Breast epithelium (tissue), 4 donors: ENCODE measurements at regions not wholly inside any gene's neighbourhood (a gene's known extent, or its start where the extent isn't known, plus 50 kb on each side); places are given as distances from the start of the nearest gene placed in this dataset.

Experiments used
- DNase-seq, 2 donors: peaks; one replicate each; pipeline ENCODE4 v3.0.0-alpha.2; 2019; ENCODE audit warnings: low spot score in 2 of 2
- H3K27ac ChIP-seq, 2 donors: fragments of 200-600 bp; sonication (generic) in 1 of 2; one replicate each; pipeline ENCODE4 v1.5.1; 2016 to 2019; ENCODE audit warnings: mild to moderate bottlenecking in 1 of 2
- H3K27me3 ChIP-seq, 2 donors: fragments of 200-600 bp; sonication (generic) in 1 of 2; one replicate each; pipeline versions ENCODE4 v1.5.1 to v1.6.0; 2017 to 2019; ENCODE audit warnings: control low read depth in 1 of 2, mild to moderate bottlenecking in 1 of 2
- H3K36me3 ChIP-seq: fragments of 200-600 bp; one replicate; pipeline ENCODE4 v1.5.1; 2019
- H3K4me1 ChIP-seq, 2 donors: fragments of 200-600 bp; sonication (generic); one replicate each; pipeline ENCODE4 v1.5.1; 2016 to 2019; ENCODE audit warnings: control low read depth in 1 of 2
- H3K4me3 ChIP-seq, 3 donors: fragments of 200-600 bp; sonication (generic); 1 replicate in 2 of 3; 2 replicates in 1 of 3; pipeline ENCODE4 v1.5.1; 2016 to 2019; ENCODE audit warnings: mild to moderate bottlenecking in 3 of 3, moderate library complexity in 2 of 3
- H3K9me3 ChIP-seq, 2 donors: fragments of 200-600 bp; sonication (generic) in 1 of 2; one replicate each; pipeline ENCODE4 v1.5.1; 2016 to 2019; ENCODE audit warnings: control low read depth in 1 of 2
- CTCF ChIP-seq, 3 donors: fragments of 450-650 bp; IDR thresholded peaks; one replicate each; pipeline ENCODE4 v1.5.1; 2016 to 2017; ENCODE audit warnings: antibody characterized with exemption in 3 of 3, mild to moderate bottlenecking in 3 of 3, moderate library complexity in 3 of 3
- POLR2A ChIP-seq: fragments of 450-650 bp; IDR thresholded peaks from one replicate; pipeline ENCODE4 v1.6.1; 2016; ENCODE audit warnings: antibody characterized with exemption, mild to moderate bottlenecking, moderate library complexity
- POLR2AphosphoS5 ChIP-seq, 3 donors: sonication (generic); formaldehyde crosslinking; IDR thresholded peaks; one replicate each; pipeline ENCODE4 v1.6.1; 2017; ENCODE audit warnings: antibody characterized with exemption in 3 of 3
- intact Hi-C: fragments of 100-400 bp; cut with DNase I; formaldehyde crosslinking; loops from one replicate; pipeline ENCODE4 v1.15.1; 2023; ENCODE audit warnings: low total_unique reads

GRCh38 chr1:88451856-88452255 lies 232.2 kb upstream of the PKN2 start:
- intact Hi-C loops, result no loop called here
- Histone ChIP-seq H3K36me3 (no peaks in the 10 kb centered on the region), H3K27ac (no peak overlapping the region)

GRCh38 chr1:88453295-88453694 lies 230.8 kb upstream of the PKN2 start:
- no peak overlapping the region for H3K27ac ChIP-seq
- no peaks in the 10 kb centered on the region for H3K4me1 ChIP-seq
- no peaks in the 10 kb centered on the region for H3K27me3 ChIP-seq
- intact Hi-C loops, result no loop called here
- H3K4me3 ChIP-seq, result no peak overlapping the region
- TF ChIP-seq POLR2A, result no peak
- no peak for TF ChIP-seq POLR2AphosphoS5 (IDR thresholded peaks at IDR 0.05)
- no peak for TF ChIP-seq CTCF (IDR thresholded peaks at IDR 0.05)
- peaks cover 0 to 5% of the 10 kb centered on the region in 2 donors for H3K9me3 ChIP-seq
- H3K36me3 ChIP-seq, result no peaks in the 10 kb centered on the region
- no peak for DNase-seq

More at GRCh38 chr1:88451856-88452255, 232.2 kb upstream of the PKN2 start:
- H3K9me3 ChIP-seq, result peaks cover 0 to 5% of the 10 kb centered on the region in 2 donors
- no peak overlapping the region for H3K4me3 ChIP-seq
- H3K4me1 ChIP-seq, result no peaks in the 10 kb centered on the region
- DNase-seq, result no peak
- H3K27me3 ChIP-seq, result no peaks in the 10 kb centered on the region
- TF ChIP-seq POLR2AphosphoS5 (IDR thresholded peaks at IDR 0.05) (no peak), CTCF (IDR thresholded peaks at IDR 0.05) (no peak), POLR2A (no peak)

- Histone ChIP-seq H3K4me1 (no peaks in the 10 kb centered on the region), H3K9me3 (no peaks in the 10 kb centered on the region), H3K4me3 (no peak overlapping the region), H3K27ac (no peak overlapping the region), H3K36me3 (no peaks in the 10 kb centered on the region), H3K27me3 (no peaks in the 10 kb centered on the region)
- intact Hi-C loops, result no loop called here
- TF ChIP-seq POLR2A (no peak), CTCF (IDR thresholded peaks at IDR 0.05) (no peak), POLR2AphosphoS5 (IDR thresholded peaks at IDR 0.05) (no peak)
- DNase-seq, result no peak
Observed at GRCh38 chr1:88454781-88455180, 229.3 kb upstream of the PKN2 start.

GRCh38 chr1:88455621-88456256 lies 228.3 kb upstream of the PKN2 start:
- intact Hi-C loops, result no loop called here
- TF ChIP-seq POLR2A (no peak), CTCF (IDR thresholded peaks at IDR 0.05) (no peak), POLR2AphosphoS5 (IDR thresholded peaks at IDR 0.05) (no peak)
- Histone ChIP-seq H3K27me3 (no peaks in the 10 kb centered on the region), H3K27ac (no peak overlapping the region), H3K4me3 (no peak overlapping the region), H3K36me3 (no peaks in the 10 kb centered on the region), H3K9me3 (no peaks in the 10 kb centered on the region), H3K4me1 (no peaks in the 10 kb centered on the region)
- DNase-seq, result no peak

GRCh38 chr1:88457197-88457596 lies 226.9 kb upstream of the PKN2 start:
- no peak overlapping the region for H3K27ac ChIP-seq
- no peak for DNase-seq
- intact Hi-C loops, result no loop called here
- no peak overlapping the region for H3K4me3 ChIP-seq
- no peaks in the 10 kb centered on the region for H3K9me3 ChIP-seq
- H3K4me1 ChIP-seq, result no peaks in the 10 kb centered on the region
- no peaks in the 10 kb centered on the region for H3K36me3 ChIP-seq
- H3K27me3 ChIP-seq, result no peaks in the 10 kb centered on the region
- TF ChIP-seq POLR2A (no peak), POLR2AphosphoS5 (IDR thresholded peaks at IDR 0.05) (no peak), CTCF (IDR thresholded peaks at IDR 0.05) (no peak)
